Ascending aorta (tissue), 2 donors: ENCODE measurements at regions not wholly inside any gene's neighbourhood (a gene's known extent, or its start where the extent isn't known, plus 50 kb on each side); places are given as distances from the start of the nearest gene placed in this dataset.

ENCODE experiments used
- DNase-seq, 2 donors: peaks; one replicate each; pipeline ENCODE4 v3.0.0-alpha.2; 2019; ENCODE audit warnings: low spot score in 2 of 2
- H3K27ac ChIP-seq, 2 donors: fragments of 200-600 bp; sonication (generic); one replicate each; pipeline ENCODE4 v1.5.1; 2016 to 2017; ENCODE audit warnings: mild to moderate bottlenecking in 1 of 2
- H3K27me3 ChIP-seq: fragments of 200-600 bp; sonication (generic); one replicate; pipeline ENCODE4 v1.5.1; 2017
- H3K36me3 ChIP-seq, 2 donors: fragments of 200-600 bp; sonication (generic); one replicate each; pipeline ENCODE4 v1.5.1; 2016
- H3K4me1 ChIP-seq, 2 donors: fragments of 200-600 bp; sonication (generic); one replicate each; pipeline ENCODE4 v1.5.1; 2016 to 2017; ENCODE audit warnings: mild to moderate bottlenecking in 1 of 2
- H3K4me3 ChIP-seq, 2 donors: fragments of 200-600 bp; sonication (generic); one replicate each; pipeline ENCODE4 v1.5.1; 2016 to 2017; ENCODE audit warnings: mild to moderate bottlenecking in 1 of 2
- H3K9me3 ChIP-seq, 2 donors: fragments of 200-600 bp; sonication (generic); one replicate each; pipeline ENCODE4 v1.5.1; 2016
- CTCF ChIP-seq, 3 experiments: fragments of 200-600 bp in 2 of 3; fragments of 450-650 bp in 1 of 3; sonication (generic) in 2 of 3; IDR thresholded peaks; one replicate each; pipeline ENCODE4 v1.5.1; 2016 to 2019; ENCODE audit warnings: antibody characterized with exemption in 3 of 3, mild to moderate bottlenecking in 1 of 3, moderate library complexity in 1 of 3
- intact Hi-C: fragments of 100-400 bp; cut with DNase I; formaldehyde crosslinking; loops from one replicate; pipeline ENCODE4 v1.15.1; 2023

DNA sequence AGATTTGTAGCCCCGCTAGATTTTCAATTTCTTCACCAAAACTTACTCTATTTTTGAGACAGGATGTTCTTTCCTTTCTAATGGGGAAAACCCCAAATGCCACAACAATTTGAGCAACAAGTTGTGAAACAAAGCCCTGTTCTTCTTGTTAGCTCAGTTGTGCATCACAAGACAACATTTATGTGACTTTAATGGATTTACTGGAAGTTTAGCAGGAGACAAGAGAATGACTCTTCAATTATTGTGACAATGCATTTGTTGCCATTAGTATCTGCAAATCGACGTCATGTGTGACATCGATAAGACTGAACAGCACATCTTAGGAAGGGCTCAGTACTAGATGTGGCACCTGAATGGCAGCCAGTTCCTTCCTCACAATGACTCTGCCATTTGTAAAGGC, 1028.9 kb upstream of the TMEM132C start:
- intact Hi-C loops = no loop called here
- Histone ChIP-seq H3K27ac (no peak overlapping the region), H3K4me3 (no peak overlapping the region), H3K9me3 (no peaks in the 10 kb centered on the region), H3K27me3 (no peaks in the 10 kb centered on the region), H3K36me3 (no peaks in the 10 kb centered on the region), H3K4me1 (no peaks in the 10 kb centered on the region)
- no peak for TF ChIP-seq CTCF (IDR thresholded peaks at IDR 0.05)
- no peak for DNase-seq

GRCh38 chr12:127239781-127240180, 1027.2 kb upstream of the TMEM132C start:
- Histone ChIP-seq H3K4me1 (no peaks in the 10 kb centered on the region), H3K36me3 (no peaks in the 10 kb centered on the region), H3K27me3 (no peaks in the 10 kb centered on the region), H3K27ac (no peak overlapping the region), H3K9me3 (no peaks in the 10 kb centered on the region), H3K4me3 (no peak overlapping the region)
- TF ChIP-seq CTCF (IDR thresholded peaks at IDR 0.05) = no peak
- DNase-seq = no peak
- intact Hi-C loops = no loop called here

DNA sequence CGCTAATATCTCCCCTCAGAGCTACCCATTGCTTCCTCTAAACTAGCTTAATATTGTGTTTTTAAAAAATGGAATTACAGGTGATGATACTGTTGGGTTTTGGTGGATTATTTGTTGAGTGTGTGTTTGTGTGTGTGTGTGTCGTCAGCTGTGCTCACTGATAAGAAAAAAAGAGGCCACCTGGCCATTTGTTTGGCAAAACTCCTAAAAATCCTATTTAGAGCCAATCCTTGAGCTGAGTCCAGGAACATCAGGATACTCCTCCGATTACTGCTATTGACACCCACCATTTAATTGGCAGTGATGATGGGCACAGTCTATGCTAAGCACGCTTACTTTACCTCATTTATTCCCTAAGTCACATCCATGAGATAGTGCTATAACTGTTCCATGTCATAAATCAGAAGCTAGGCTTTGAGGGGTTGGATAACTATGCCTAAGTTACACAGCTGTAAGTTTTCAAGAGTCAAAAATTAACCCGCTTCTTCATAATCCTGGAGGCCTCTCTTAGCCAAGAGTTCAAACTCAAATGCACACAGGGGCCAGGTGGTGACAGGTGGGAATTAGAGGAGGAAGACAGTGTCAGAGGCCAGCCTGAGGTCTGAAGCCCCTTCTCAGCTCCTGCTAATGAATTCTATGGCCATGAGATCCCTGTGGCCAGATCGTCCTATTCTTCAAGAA, 1026.6 kb upstream of the TMEM132C start:
- Histone ChIP-seq H3K36me3 (no peaks in the 10 kb centered on the region), H3K4me3 (no peak overlapping the region), H3K27me3 (no peaks in the 10 kb centered on the region), H3K4me1 (no peaks in the 10 kb centered on the region), H3K9me3 (no peaks in the 10 kb centered on the region), H3K27ac (no peak overlapping the region)
- no peak for TF ChIP-seq CTCF (IDR thresholded peaks at IDR 0.05)
- DNase-seq = no peak
- intact Hi-C loops = no loop called here

GRCh38 chr12:127241072-127241817, 1025.7 kb upstream of the TMEM132C start:
- Histone ChIP-seq H3K9me3 (no peaks in the 10 kb centered on the region), H3K27me3 (no peaks in the 10 kb centered on the region), H3K4me3 (no peak overlapping the region), H3K27ac (no peak overlapping the region), H3K36me3 (no peaks in the 10 kb centered on the region), H3K4me1 (no peaks in the 10 kb centered on the region)
- TF ChIP-seq CTCF (IDR thresholded peaks at IDR 0.05) = no peak
- no peak for DNase-seq
- intact Hi-C loops = no loop called here

DNA sequence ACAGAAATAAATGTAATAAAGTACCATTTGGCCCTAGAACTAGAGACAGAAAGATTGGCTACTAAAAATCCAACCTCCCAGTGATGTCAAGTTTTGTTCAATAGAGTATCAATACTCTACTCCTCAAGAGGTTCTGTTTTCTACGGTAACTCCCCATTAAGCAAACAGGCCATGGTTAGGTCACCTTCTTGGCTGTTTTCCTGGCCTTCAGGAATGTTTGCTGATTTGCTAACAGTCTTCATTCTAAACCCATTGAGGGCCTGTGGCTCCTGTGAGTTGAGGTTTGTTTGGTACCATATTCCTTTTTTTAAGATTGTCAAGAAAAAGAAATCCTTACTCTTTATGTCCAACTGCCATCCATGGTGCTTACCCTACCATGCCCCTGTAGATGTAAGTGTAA, 1022.0 kb upstream of the TMEM132C start:
- no peak overlapping the region for H3K27ac ChIP-seq
- H3K9me3 ChIP-seq = no peaks in the 10 kb centered on the region
- H3K4me1 ChIP-seq = no peaks in the 10 kb centered on the region
- no peaks in the 10 kb centered on the region for H3K27me3 ChIP-seq
- DNase-seq = no peak
- no peak overlapping the region for H3K4me3 ChIP-seq
- no peaks in the 10 kb centered on the region for H3K36me3 ChIP-seq
- intact Hi-C loops = no loop called here
- TF ChIP-seq CTCF (IDR thresholded peaks at IDR 0.05) = no peak
